ENCODE measurements at regions not wholly inside any gene's neighbourhood (a gene's known extent, or its start where the extent isn't known, plus 50 kb on each side); places are given as distances from the start of the nearest gene placed in this dataset.
"Not testable (repeated sequence)": the region's sequence is repeated elsewhere in the genome, so short reads cannot be mapped to it uniquely, and the experiment has no call there.

DNA sequence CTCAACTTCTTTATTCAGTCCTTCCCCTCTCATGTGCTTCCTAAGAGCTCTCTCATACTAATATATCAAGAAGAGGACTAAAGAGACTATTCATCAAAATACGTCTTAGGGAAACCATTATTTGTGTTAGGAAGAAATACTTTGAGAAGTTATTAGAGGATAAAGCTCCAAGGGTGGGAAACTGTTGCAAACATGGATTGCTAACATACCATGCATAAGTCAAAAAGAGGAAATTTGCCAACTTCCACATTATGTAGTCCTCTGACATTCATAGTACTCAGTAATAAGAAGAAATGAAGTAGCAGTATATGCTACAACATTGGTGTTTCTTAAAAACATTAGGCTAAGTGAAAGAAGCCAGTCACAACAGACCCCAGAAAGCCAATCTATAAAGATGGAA, 128.8 kb upstream of the CLEC14A start:
- ChIA-PET CTCF (no interaction called here), POLR2A (no interaction called here)

DNA sequence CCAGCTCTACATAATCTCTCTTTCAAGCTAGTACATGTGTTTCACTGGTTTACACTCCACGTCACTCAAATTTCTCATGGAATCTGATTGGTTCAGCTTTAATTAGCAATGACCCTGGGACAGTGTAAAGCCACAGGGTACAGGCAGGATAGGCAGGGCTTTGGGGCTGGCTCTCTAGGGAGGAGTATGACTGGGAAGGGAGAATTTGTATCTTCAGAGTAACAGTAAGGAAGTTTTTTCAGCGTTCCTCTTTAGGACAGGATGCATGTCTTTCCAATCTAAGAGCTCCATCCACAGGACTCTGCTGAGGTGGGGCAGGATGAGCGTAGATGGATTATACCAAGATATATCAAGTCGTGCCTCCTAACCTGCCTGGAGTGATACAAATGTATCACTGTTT, 112.0 kb upstream of the CLEC14A start:
- ChIA-PET POLR2A (no interaction called here), CTCF (interaction anchor here (0.7 kb wide), 1 partner anchor 467 kb away, joined by 3 read pairs; no protein-coding TSS in a partner anchor)

GRCh38 chr14:38366374-38366773, 110.5 kb upstream of the CLEC14A start:
- CTCF ChIA-PET, result no interaction called here
- POLR2A ChIA-PET, result no interaction called here

- ChIA-PET CTCF (no interaction called here), POLR2A (no interaction called here)
These were observed 107.3 kb upstream of the CLEC14A start for GRCh38 chr14:38363217-38363616.

DNA sequence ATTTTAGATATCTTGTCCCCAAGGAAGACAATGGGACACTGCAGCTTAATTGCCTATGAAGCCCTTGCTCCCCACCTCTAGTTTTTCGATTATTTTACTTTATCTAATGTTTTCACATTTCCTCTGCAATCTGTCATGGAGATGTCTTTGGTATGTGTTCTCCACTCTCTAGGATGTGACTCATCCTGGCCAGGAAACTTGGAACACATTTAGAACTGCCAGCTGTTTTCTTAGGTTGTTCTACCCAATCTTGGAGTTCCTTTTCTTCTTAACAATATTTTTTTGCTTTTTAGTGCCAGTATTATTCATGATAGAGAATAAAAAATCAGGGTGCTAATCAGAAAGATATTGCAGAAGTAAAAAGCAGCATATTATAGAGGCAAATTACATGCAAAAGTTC, 101.7 kb upstream of the CLEC14A start:
- CTCF ChIA-PET, result no interaction called here
- POLR2A ChIA-PET, result no interaction called here

DNA sequence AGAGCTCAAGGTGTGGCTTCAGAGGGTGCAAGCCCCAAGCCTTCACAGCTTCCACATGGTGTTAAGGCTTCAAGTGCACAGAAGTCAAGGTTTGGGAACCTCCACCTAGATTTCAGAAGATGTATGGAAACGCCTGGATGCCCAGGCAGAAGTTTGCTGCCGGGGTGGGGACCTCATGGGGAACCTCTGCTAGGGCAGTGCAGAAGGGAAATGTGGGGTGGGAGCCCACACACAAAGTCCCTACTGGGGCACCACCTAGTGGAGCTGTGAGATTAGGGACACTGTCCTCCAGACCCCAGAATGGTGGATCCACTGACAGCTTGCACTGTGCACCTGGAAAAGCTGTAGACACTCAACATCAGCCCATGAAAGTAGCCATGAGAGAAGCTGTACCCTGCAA, 99.6 kb upstream of the CLEC14A start:
- CTCF ChIA-PET, POLR2A ChIA-PET: not testable (repeated sequence)

DNA sequence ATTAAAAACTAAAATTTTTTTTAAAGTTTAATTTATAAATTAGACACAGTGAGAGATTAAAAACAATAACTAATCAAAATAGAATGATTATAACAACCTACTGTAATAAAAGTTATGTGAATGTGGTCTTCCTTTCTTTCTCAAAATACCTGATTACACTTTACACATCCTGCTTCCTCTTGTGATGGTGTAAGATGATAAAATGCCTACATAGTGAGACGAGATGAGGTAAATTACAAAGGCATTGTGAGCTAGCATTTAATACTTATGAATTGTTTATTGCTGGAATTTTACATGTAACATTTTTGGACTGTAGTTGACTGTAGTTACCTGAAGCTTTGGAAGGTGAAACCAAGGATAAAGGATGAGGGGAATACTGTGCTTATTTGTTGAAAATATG, 94.2 kb upstream of the CLEC14A start:
- POLR2A ChIA-PET, result no interaction called here
- CTCF ChIA-PET, result no interaction called here

DNA sequence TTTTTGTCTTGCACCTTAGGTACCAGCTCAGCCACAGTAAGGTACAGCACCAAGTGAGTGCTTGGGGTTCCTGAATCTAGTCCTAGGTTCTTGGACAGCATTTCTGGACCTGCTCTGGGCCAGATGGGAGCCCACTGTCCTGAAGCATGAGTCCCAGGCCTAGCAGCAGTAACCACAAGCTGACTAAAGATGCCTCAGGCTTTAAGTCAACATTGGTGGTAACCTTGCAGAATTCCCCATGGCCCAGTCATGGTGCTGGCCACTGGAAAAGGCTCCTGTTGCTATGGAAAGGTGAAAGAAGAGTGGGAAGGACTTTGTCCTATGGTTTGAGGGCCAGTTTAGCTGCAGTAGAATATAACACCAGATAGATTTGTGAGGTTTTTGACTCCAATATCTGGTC, 86.9 kb upstream of the CLEC14A start:
- POLR2A ChIA-PET, result no interaction called here
- CTCF ChIA-PET, result no interaction called here

GRCh38 chr14:38339696-38340095, 83.8 kb upstream of the CLEC14A start:
- CTCF ChIA-PET, result no interaction called here
- POLR2A ChIA-PET, result no interaction called here

DNA sequence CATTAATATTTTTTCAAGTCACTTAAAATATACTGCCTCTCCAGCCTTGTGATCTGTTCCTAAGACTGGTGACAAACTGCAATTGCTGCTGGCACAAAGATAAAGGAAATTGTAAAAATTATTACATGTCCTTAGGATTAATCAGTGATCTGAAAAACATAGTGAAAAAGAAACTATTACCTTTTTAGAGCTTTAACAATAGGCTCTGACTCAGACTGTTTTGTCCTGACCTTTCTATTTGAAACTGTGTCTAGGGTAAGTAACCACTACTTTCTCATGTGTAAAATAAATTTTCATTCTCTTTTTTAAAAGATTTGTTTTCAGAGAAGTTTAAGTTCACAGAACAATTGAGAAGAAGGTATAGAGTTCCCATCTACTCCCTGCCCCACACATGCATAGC, 80.4 kb upstream of the CLEC14A start:
- CTCF ChIA-PET, result no interaction called here
- POLR2A ChIA-PET, result no interaction called here

DNA sequence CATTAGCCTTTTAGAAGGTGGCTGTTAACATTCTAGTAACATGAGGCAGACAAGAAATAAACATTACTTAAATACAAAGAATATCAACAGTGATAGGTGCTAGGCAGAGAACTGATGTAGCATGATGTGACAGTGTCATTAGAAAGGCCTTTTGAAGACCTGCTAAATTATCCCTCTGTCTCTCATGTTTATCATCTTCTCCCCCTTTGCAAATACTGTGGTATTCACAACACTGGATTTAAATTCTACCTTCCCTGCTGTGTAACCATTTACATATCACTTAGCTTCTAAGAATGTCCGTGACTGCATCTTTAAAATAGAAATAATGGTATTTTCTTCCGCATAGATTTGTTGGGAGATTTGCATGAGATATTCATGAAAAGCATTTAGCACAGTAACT, 74.4 kb upstream of the CLEC14A start:
- ChIA-PET CTCF (no interaction called here), POLR2A (no interaction called here)

DNA sequence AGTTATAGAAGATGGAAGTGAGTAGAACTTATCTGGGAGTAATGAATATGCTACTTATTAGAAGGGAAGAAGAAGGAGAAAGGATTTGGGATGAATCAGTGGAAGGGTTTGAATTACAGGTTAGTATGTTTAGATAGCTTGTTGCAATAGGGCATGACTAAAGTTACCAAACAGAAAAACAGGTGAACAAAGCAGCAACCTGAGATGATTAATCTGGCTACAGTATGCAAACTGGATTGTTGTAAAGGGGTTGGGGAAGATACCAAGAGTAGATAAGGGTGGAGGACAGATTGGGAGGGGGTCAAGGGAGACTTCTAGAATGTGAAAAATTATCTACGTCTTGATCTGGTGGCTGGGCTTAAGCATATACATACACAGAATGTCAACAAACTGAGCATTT, 73.4 kb upstream of the CLEC14A start:
- POLR2A ChIA-PET, result no interaction called here
- CTCF ChIA-PET, result no interaction called here

- POLR2A ChIA-PET, result no interaction called here
- CTCF ChIA-PET, result no interaction called here
These were observed 61.0 kb upstream of the CLEC14A start for GRCh38 chr14:38316922-38317321.

DNA sequence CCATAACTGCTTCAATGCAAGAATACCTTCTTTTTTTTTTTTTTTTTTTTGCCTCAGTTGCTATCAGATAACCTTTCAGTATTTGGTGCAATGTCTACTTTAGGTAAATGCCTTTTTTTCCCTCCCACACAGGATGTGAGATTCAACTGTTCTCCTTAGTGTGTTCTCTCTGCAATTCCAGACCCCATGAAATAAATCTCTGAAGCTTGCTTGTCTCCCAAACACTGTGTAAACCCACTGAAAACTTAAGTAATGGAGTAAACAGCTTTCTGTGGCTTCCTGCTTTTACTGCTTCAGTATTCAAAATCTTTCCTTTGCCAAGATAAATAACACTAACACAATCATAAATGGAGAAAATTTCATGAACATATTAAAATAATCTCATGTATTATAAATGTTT, 55.8 kb upstream of the CLEC14A start:
- ChIA-PET POLR2A (no interaction called here), CTCF (no interaction called here)

- CTCF ChIA-PET, result no interaction called here
- POLR2A ChIA-PET, result no interaction called here
These were observed 54.6 kb upstream of the CLEC14A start for GRCh38 chr14:38310420-38310995.

DNA sequence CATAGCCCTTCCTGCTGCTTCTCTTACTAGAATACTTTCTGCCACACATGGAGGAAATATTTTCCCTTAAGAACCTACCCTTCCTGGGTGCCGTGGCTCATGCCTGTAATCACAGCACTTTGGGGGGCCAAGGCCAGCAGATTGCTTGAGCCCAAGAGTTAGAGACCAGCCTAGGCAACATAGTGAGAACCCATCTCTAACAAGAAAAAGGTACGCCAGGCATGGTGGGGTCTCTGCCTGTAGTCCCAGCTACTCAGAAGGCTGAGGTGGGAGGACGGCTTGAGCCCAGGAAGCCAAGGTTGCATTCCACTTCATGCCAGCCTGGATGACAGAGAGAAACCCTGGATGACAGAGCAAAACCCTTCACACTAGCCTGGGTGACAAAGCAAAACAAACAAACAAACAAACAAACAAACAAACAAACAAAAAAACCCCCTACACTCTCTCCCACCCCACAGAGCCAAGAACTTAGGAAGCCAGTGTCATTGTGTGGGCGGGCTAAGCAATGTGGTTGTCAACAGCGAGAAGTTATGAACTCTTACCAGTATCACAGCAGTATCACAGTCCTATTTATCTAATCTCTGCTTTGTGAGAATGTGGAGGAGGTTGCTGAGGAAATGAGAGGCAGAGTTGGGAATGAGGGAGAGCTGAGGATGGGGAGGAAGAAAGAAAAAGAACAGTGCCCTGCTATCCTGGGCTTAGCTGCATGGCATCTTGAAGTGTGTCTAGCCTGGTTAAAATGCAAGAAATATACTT, 53.8 kb upstream of the CLEC14A start:
- CTCF ChIA-PET, result no interaction called here
- POLR2A ChIA-PET, result no interaction called here

Data from activated CD8-positive, alpha-beta memory T cell treated with anti-CD3 and anti-CD28 coated beads for 36 hours (primary cell).